COLO668 (cell line): ENCODE measurements at regions not wholly inside any gene's neighbourhood (a gene's known extent, or its start where the extent isn't known, plus 50 kb on each side); places are given as distances from the start of the nearest gene placed in this dataset.
"Not testable (repeated sequence)": the region's sequence is repeated elsewhere in the genome, so short reads cannot be mapped to it uniquely, and the experiment has no call there.

Source experiments
- DNase-seq: peaks from one replicate; lab custom pipeline; 2025; ENCODE audit not compliant: unreplicated experiment; lab: John Stamatoyannopoulos, UW

GRCh38 chr6:137933696-137934095, 66.6 kb downstream of the TNFAIP3 start:
- DNase-seq: no peak

GRCh38 chr6:137936798-137937197, 69.7 kb downstream of the TNFAIP3 start:
- no peak for DNase-seq

- no peak for DNase-seq
Measured at GRCh38 chr6:137937834-137938233, 70.8 kb downstream of the TNFAIP3 start.

DNA sequence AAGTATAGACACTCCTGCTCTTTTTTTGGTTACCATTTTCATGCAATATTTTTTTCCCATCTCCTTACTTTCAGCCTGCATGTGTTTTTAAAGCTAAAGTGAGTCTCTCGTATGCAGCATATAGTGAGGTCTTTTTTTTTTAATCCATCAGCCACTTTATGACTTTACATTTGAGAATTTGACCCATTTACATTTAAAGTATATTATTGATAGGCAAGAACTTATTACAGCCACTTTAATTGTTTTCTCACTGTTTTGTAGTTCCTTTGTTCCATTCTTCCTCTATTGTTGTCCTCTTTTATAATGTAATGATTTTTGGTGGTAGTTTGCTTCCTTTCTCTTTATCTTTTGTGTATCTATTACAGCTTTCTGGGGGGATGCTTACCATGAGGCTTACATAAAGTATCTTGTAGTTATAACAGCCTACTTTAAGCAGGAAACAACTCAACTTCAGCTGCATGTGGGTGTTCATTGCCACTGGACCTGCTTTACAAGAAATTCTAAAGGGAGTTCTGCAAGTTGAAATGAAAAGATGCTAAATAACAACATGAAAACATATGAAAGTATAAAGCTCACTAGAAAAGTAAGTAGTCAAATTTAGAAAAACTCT, 71.8 kb downstream of the TNFAIP3 start:
- DNase-seq: no peak

DNA sequence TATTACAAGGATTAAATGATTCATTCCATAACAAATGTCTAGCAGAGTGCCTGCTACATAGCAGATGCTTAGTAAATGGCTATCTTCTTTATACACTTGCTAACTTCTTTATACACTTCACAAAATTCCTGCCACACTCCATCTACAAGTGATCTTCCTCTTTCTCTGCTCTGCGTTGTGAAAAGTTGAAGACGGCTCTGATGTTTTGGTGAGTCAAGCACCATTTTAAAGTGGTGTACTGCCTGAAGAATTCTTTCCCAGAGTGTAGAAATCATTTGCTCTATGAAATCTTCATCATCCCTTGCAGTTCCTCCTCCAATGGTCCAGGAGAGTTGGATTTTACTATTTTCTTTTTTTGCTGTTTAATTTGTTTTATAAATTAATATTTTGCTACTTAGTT, 74.9 kb downstream of the TNFAIP3 start:
- DNase-seq: no peak

DNA sequence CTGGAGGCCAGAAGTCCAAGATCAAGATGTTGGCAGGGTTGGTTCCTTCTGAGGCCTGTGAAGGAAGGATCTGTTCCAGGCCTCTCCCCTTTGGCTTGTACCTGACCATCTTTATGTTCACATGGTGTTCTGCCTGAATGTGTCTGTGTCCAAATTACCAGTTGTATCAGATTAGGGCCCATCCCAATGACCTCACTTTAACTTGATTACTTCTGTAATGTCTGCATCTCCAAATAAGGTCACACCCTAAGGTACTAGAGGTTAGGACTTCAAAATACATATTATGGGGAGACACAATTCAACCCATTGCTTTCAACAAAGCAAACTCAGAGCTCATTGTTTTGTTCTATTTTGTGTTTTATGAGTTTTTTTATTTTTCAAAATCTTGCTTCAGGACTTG, 75.7 kb downstream of the TNFAIP3 start:
- DNase-seq: no peak

DNA sequence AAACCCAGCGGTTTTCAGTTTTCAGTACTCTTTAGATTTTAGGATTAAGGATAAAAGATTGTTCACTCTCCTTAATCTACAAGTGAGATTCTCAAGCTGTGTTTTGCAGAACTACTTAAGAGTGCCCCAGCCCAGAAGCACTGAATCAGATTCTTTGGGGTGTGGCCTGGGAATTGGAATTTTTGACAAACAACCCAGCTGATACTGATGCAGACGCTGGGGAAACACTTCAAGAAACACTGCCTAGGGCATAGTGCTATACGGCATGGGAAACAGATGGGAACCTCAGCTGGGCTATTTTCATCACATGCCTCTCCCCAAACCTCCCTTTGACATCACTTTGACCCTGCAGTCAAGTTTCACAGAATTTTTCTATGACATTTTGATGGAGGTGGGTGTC, 77.3 kb downstream of the TNFAIP3 start:
- not testable (repeated sequence) for DNase-seq

GRCh38 chr6:137944793-137945498, 77.9 kb downstream of the TNFAIP3 start:
- no peak for DNase-seq

DNA sequence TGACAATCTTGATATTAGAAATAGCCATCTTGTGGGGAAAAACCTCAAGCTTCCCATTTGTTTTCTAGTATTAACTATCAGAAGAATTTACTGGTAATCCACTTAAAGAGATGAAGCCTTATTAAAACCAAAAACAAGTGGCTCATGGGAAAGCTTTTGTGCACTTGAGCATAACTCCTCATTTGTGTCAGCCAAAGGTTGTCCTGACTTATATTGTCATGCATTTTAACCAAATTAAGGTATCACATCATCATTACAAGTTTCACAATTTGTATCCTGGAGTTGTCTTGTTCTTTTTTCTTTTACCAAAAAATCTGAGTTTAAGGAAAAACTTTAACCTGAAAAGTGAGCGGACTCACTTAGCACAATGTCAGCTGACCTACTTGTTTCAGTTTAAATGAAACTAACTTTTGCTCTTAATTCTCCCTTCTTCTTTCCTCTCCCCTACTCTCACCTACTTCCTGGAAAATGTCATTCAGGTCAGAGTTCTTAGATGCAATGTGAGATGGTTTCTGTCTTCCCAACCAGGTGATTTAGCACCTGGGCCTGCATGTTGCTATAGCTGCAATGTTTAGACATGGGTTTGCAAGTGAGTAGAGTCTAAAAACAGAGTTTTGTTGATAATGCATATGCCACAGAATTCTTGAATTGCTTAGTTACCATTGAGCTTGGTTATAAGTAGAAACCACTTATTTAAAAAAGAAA, 82.8 kb downstream of the TNFAIP3 start:
- no peak for DNase-seq

DNA sequence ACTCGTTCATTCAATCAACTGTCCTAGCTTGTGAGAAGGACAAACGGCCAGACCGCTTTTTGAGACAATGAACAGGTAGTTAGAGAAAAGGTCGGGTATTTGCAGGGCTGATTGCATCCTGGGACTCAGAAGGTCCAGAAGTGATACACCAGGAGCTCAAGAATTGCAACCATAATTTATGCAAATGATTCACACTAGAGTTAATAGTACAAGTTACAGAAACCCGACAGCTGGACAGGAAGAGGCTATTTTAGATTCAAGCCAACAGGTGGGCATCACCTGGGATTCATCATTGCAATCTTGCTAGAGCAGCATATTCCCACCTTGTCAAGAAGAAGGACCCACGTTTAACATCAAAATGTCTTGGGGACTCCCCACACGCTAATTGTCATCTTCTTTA, 83.5 kb downstream of the TNFAIP3 start:
- DNase-seq: no peak

DNA sequence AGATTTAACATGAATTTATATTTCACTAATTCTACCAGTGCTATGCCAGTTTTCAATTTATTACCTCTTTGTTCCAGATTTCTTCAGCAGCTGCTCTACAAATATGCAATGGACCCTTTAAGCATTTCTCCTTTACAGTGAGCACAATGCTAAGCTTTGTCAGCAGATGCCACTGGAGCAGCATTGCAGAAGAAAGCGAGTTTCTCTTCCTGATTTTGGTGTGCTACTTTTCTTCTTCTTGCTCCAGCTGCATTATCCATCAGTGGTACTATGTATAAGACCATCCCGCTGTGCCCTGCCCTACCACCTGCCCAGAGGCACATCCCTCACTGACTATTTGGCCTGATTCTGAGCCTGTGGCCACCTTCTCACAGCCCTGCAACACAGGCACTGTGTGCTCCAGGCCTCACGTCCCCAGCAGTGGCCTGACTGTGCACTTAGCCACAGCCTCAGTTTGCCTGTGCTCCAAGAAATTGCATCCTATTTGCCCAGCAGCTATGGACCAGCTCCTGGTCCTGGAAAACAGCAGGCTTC, 84.1 kb downstream of the TNFAIP3 start:
- DNase-seq: no peak

GRCh38 chr6:137952247-137952646, 85.2 kb downstream of the TNFAIP3 start:
- no peak for DNase-seq

DNA sequence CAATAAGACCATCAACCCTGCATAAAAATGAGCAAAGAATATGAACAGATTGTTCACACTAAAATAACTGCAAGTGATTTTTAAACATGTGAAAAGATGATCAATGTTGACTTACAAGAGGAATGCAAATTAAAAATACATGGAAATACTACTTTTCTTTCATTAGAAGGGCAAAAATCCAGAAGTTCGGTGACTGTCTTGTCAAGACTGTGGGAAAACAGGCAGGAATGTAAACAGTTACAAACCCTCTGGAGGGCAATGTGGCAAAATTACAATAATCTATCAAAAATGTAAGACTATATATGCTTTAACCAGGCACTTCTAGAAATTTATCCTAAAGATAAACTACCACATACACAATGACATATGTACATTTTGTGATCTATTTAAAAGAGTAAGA, 86.7 kb downstream of the TNFAIP3 start:
- no peak for DNase-seq

DNA sequence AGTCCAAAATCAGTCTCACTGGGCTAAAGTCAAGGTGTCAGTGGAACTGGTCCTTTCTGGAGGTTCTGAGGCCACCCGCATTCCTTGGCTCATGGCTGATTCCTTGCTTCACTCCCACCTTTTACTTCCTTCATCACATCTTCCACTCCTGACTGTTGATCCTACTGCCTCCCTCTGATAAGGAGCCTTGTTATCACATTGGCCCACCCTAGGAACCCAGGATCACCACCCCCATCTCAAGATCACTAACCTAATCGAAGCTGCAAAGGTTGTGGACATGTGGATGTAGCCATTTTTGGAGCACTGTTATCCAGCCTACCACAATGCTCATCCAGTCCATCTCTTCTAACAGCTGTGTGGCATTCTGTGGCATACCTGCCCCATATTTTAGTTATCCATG, 87.2 kb downstream of the TNFAIP3 start:
- no peak for DNase-seq

- DNase-seq: no peak
Measured at GRCh38 chr6:137956098-137956488, 89.0 kb downstream of the TNFAIP3 start.

DNA sequence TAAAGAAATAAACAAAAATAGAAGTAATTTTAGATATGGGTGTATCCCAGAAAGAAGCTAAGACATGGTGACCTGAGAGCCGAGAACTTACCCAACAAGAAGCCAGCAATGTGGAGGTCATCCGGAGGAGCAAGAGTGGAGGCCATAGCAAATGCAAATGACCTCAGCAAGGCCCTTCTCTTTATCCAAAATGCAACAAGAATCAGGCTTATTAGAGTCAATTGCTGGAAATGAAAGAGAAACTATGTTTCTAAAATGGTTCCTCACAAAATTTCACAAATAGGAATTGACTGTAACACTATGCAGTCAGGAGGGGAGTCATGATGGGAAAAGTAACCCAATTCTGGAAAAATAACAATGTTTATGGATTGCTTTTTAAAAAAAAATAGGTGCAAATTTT, 90.4 kb downstream of the TNFAIP3 start:
- no peak for DNase-seq

DNA sequence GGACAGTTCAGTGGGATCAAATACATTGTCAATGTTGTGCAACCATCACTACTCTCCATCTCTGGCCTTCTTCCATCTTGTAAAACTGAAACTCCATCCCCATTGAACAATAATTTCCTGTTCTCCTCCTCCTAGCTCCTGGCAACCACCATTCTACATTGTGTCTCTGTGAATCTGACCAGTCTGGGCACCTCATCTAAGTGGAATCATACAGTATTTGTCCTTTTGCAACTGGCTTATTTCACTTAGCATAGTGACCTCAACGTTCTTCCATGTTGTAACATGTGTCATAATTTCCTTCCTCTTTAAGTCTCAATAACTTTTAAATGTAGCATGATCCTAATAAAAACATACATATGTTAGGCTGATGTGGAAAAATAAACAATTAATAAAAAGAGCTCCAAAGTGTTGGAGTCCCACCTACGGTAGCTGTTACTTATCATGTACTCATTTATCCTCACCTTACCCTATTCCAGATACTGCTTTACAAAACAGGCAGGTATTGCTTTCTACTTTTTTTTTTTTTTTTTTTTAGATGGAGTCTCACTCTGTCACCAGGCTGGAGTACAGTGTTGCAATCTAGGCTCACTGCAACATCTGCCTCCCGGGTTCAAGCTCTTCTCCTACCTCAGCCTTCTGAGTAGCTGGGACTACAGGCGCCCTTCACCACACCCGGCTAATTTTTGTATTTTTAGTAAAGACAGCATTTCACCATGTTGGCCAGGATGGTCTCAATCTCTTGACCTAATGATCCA, 91.9 kb downstream of the TNFAIP3 start:
- no peak for DNase-seq

DNA sequence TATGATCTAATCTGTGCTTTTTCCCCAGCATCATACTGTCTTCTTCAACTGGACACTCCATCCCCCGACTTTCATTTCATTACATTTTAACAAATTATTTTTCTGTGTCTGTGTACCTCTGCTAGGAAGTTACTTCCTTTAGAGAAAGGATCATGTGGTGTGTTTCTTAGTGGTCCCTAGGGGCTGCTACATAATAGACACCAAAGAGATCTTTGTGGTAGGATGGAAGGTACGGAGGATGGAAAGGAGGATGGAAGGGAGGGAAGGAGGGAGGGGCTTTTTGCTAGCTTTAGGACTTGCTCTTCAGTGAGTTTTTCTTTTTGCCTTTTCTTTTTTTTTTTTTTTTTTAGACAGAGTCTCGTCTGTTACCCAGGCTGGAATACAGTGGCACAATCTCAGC, 95.7 kb downstream of the TNFAIP3 start:
- DNase-seq: no peak

DNA sequence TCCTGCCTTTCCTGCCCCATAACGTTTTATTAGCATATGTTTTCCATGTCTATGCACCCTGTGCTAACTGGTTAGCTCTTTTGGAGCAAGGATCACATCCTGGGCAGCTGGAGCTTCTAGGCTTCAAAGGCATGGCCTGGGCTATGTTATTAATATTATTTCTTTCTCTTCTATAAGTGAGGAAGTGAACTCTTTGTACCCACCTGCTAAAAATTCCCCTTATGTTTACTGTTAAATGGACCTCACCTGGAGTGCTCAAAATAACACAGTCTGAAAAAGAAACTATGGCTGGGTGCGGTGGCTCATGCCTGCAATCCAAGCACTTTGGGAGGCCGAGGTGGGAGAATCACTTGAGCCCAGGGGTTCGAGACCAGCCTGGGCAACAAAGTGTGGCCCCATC, 97.8 kb downstream of the TNFAIP3 start:
- no peak for DNase-seq

DNA sequence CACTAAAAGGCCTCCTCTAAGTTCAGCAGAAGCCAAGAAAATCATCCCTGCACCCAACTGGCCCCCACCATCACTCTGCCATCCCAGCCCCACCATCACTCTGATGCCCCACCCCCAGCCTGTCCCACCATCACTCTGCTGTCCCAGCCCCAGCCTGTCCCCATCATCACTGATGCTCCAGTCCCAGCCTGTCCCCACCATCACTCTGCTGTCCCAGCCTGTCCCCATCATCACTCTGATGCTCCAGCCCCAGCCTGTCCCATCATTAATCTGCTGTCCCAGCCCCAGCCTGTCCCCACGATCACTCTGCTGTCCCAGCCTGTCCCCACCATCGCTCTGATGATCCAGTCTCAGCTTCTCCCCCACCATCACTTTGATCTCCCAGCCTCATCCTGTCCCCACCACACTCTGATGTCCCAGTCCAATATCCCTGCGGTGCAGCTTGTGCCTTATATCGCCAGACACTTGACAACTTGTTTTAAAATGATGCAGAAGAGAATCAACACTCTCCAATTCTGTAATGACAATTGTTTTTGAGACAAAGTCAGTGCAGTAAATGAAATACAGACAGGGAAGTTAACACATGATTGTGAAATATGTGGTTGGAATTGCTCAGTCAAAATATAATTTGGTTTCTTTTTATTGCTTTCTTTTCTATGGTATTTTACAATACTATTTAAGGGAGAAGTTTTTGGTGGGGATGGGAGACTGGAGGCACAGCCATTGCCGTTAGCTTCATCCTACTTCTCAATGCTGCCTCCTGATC, 100.8 kb downstream of the TNFAIP3 start:
- no peak for DNase-seq

- DNase-seq: no peak
Measured at GRCh38 chr6:137968455-137968804, 101.4 kb downstream of the TNFAIP3 start.
